HG03521 (cell line): ENCODE measurements at regions not wholly inside any gene's neighbourhood (a gene's known extent, or its start where the extent isn't known, plus 50 kb on each side); places are given as distances from the start of the nearest gene placed in this dataset.

Source experiments
- ATAC-seq: cut with Tn5 transposase; IDR thresholded peaks from one replicate; pipeline ENCODE4 v1.9.1; 2021; ENCODE audit warnings: mild to moderate bottlenecking, moderate library complexity; ENCODE audit not compliant: unreplicated experiment

- ATAC-seq, result no peak
These were observed 54.0 kb upstream of the RASSF8 start for GRCh38 chr12:25904442-25904841.

GRCh38 chr12:25906651-25907340, 51.7 kb upstream of the RASSF8 start:
- no peak for ATAC-seq
